Thyroid gland (tissue), 4 donors: ENCODE measurements at regions not wholly inside any gene's neighbourhood (a gene's known extent, or its start where the extent isn't known, plus 50 kb on each side); places are given as distances from the start of the nearest gene placed in this dataset.

Experiments used
- DNase-seq, 2 donors: peaks; one replicate each; pipeline ENCODE4 v3.0.0-alpha.2; 2019
- H3K27ac ChIP-seq, 3 donors: fragments of 200-600 bp; sonication (generic); 1 replicate in 2 of 3; 2 replicates in 1 of 3; pipeline ENCODE4 v1.5.1; 2016 to 2019; ENCODE audit warnings: mild to moderate bottlenecking in 1 of 3, moderate library complexity in 1 of 3
- H3K27me3 ChIP-seq: fragments of 200-600 bp; sonication (generic); one replicate; pipeline ENCODE4 v1.5.1; 2019
- H3K36me3 ChIP-seq, 2 donors: fragments of 200-600 bp; sonication (generic); one replicate each; pipeline ENCODE4 v1.5.1; 2016 to 2019
- H3K4me1 ChIP-seq, 2 donors: fragments of 200-600 bp; sonication (generic); one replicate each; pipeline ENCODE4 v1.5.1; 2017 to 2019
- H3K4me3 ChIP-seq, 3 donors: fragments of 200-600 bp; sonication (generic); replicated peaks in 1 of 3; 1 replicate in 2 of 3; 2 replicates in 1 of 3; pipeline ENCODE4 v1.5.1; 2016; ENCODE audit warnings: mild to moderate bottlenecking in 1 of 3
- H3K9me3 ChIP-seq: fragments of 200-600 bp; sonication (generic); one replicate; pipeline ENCODE4 v1.5.1; 2017
- CTCF ChIP-seq, 6 experiments: fragments of 200-600 bp in 3 of 6; fragments of 450-650 bp in 3 of 6; sonication (generic) in 3 of 6; IDR thresholded peaks; one replicate each; pipeline ENCODE4 v1.5.1; 2016 to 2019; ENCODE audit warnings: antibody characterized with exemption in 6 of 6, mild to moderate bottlenecking in 2 of 6, inconsistent platforms in 1 of 6, moderate library complexity in 1 of 6
- POLR2A ChIP-seq, 2 donors: fragments of 450-650 bp; IDR thresholded peaks; one replicate each; pipeline ENCODE4 v1.6.1; 2017; ENCODE audit warnings: antibody characterized with exemption in 2 of 2, mild to moderate bottlenecking in 2 of 2, moderate library complexity in 1 of 2
- WGBS, 2 donors: methylation state at CpG; one replicate each; pipeline ENCODE4 v1.1.5; 2017; 5-methylcytosine and 5-hydroxymethylcytosine counted together
- intact Hi-C: fragments of 100-400 bp; cut with DNase I; formaldehyde crosslinking; loops from one replicate; pipeline ENCODE4 v1.15.1; 2023

GRCh38 chr2:56681659-56682396, 498.0 kb downstream of the CCDC85A start:
- DNase-seq, result no peak
- Histone ChIP-seq H3K4me1 (no peaks in the 10 kb centered on the region), H3K36me3 (no peaks in the 10 kb centered on the region), H3K4me3 (no peak overlapping the region), H3K27me3 (no peaks in the 10 kb centered on the region), H3K27ac (no peak overlapping the region), H3K9me3 (no peaks in the 10 kb centered on the region)
- 65 to 70% methylated on average over 5 of the region's 5 CpGs for WGBS, 2 donors
- intact Hi-C loops, result no loop called here
- TF ChIP-seq POLR2A (IDR thresholded peaks at IDR 0.05) (no peak), CTCF (IDR thresholded peaks at IDR 0.05) (no peak)

GRCh38 chr2:56682397-56682760, 498.6 kb downstream of the CCDC85A start:
- Histone ChIP-seq H3K4me3 (no peak overlapping the region), H3K27me3 (no peaks in the 10 kb centered on the region), H3K4me1 (no peaks in the 10 kb centered on the region), H3K27ac (no peak overlapping the region), H3K36me3 (no peaks in the 10 kb centered on the region), H3K9me3 (no peaks in the 10 kb centered on the region)
- 59 to 75% methylated on average over 3 of the region's 3 CpGs for WGBS, 2 donors
- TF ChIP-seq POLR2A (IDR thresholded peaks at IDR 0.05), result no peak
- TF ChIP-seq CTCF (IDR thresholded peaks at IDR 0.05), result no peak
- intact Hi-C loops, result no loop called here
- DNase-seq, result no peak

GRCh38 chr2:56684327-56684726, 500.5 kb downstream of the CCDC85A start:
- intact Hi-C loops, result no loop called here
- no peaks in the 10 kb centered on the region for H3K27me3 ChIP-seq
- no peaks in the 10 kb centered on the region for H3K9me3 ChIP-seq
- H3K36me3 ChIP-seq, result no peaks in the 10 kb centered on the region
- WGBS, 2 donors, result 93 to 98% methylated on average over 1 of the region's 1 CpG
- TF ChIP-seq CTCF (IDR thresholded peaks at IDR 0.05), result no peak
- no peak for TF ChIP-seq POLR2A (IDR thresholded peaks at IDR 0.05)
- no peak for DNase-seq
- no peak overlapping the region for H3K27ac ChIP-seq
- H3K4me3 ChIP-seq, result no peak overlapping the region
- no peaks in the 10 kb centered on the region for H3K4me1 ChIP-seq

- intact Hi-C loops, result no loop called here
- H3K4me3 ChIP-seq, result no peak overlapping the region
- no peaks in the 10 kb centered on the region for H3K36me3 ChIP-seq
- H3K27ac ChIP-seq, result no peak overlapping the region
- WGBS, 2 donors, result 91 to 93% methylated on average over 4 of the region's 4 CpGs
- TF ChIP-seq POLR2A (IDR thresholded peaks at IDR 0.05), result no peak
- no peak for TF ChIP-seq CTCF (IDR thresholded peaks at IDR 0.05)
- DNase-seq, result no peak
- no peaks in the 10 kb centered on the region for H3K4me1 ChIP-seq
- no peaks in the 10 kb centered on the region for H3K27me3 ChIP-seq
- no peaks in the 10 kb centered on the region for H3K9me3 ChIP-seq
Observed at GRCh38 chr2:56685205-56685604, 501.4 kb downstream of the CCDC85A start.

- no peak overlapping the region for H3K4me3 ChIP-seq
- no peaks in the 10 kb centered on the region for H3K27me3 ChIP-seq
- H3K36me3 ChIP-seq, result no peaks in the 10 kb centered on the region
- no peaks in the 10 kb centered on the region for H3K4me1 ChIP-seq
- no peak for DNase-seq
- H3K9me3 ChIP-seq, result no peaks in the 10 kb centered on the region
- 88 to 93% methylated on average over 1 of the region's 1 CpG for WGBS, 2 donors
- H3K27ac ChIP-seq, result no peak overlapping the region
- TF ChIP-seq POLR2A (IDR thresholded peaks at IDR 0.05) (no peak), CTCF (IDR thresholded peaks at IDR 0.05) (no peak)
- intact Hi-C loops, result no loop called here
Observed at GRCh38 chr2:56687169-56687568, 503.4 kb downstream of the CCDC85A start.
